Keratinocyte (primary cell): ENCODE measurements at regions not wholly inside any gene's neighbourhood (a gene's known extent, or its start where the extent isn't known, plus 50 kb on each side); places are given as distances from the start of the nearest gene placed in this dataset.
A peak's percentile ranks its signal among the peaks of the same experiment; 100 is the strongest.

ENCODE experiments used
- DNase-seq: peaks from one replicate; pipeline ENCODE4 v3.0.0-alpha.2; 2011; ENCODE audit warnings: low read depth, missing footprints, low spot score
- FAIRE-seq: peaks from 2 replicates; lab custom pipeline; 2011; peaks lifted over from hg19 to GRCh38; lab: Jason Lieb, UNC
- H2AFZ ChIP-seq: 2 replicates; pipeline ENCODE4 v1.6.0; 2012; ENCODE audit warnings: low read length, control low read depth, inconsistent platforms; ENCODE audit not compliant: control insufficient read depth
- H3K27ac ChIP-seq: 2 replicates; pipeline ENCODE4 v1.5.1; 2011; ENCODE audit warnings: low read length; ENCODE audit not compliant: control insufficient read depth, insufficient read depth
- H3K27me3 ChIP-seq: 3 replicates; pipeline ENCODE4 v1.6.0; 2011; ENCODE audit warnings: low read length; ENCODE audit not compliant: control insufficient read depth, insufficient read depth; ENCODE audit errors: extremely low read depth
- H3K36me3 ChIP-seq, 2 experiments: 2 replicates in 1 of 2; 3 replicates in 1 of 2; pipeline ENCODE4 v1.5.1; 2011; ENCODE audit warnings: low read length in 2 of 2, mild to moderate bottlenecking in 1 of 2; ENCODE audit not compliant: control insufficient read depth in 2 of 2, insufficient read depth in 2 of 2; ENCODE audit errors: extremely low read depth in 1 of 2
- H3K4me1 ChIP-seq: 3 replicates; pipeline ENCODE4 v1.5.1; 2011; ENCODE audit warnings: low read length; ENCODE audit not compliant: control insufficient read depth, insufficient read depth; ENCODE audit errors: extremely low read depth
- H3K4me2 ChIP-seq: 3 replicates; pipeline ENCODE4 v1.6.0; 2011; ENCODE audit warnings: low read depth, low read length; ENCODE audit not compliant: control insufficient read depth, insufficient read depth; ENCODE audit errors: extremely low read depth
- H3K4me3 ChIP-seq, 3 experiments: fragments of 200-600 bp in 1 of 3; sonication (generic) in 1 of 3; 2 replicates in 2 of 3; 3 replicates in 1 of 3; pipeline ENCODE4 v1.5.1; 2011 to 2016; ENCODE audit warnings: low read length in 3 of 3, mild to moderate bottlenecking in 3 of 3, control low read depth in 2 of 3, inconsistent platforms in 1 of 3, low read depth in 1 of 3, mixed read lengths in 1 of 3, mixed run types in 1 of 3, moderate library complexity in 1 of 3; ENCODE audit not compliant: control insufficient read depth in 2 of 3, insufficient read depth in 2 of 3; ENCODE audit errors: extremely low read depth in 1 of 3
- H3K79me2 ChIP-seq: 2 replicates; pipeline ENCODE4 v1.6.0; 2012; ENCODE audit warnings: low read length; ENCODE audit not compliant: control insufficient read depth, insufficient read depth
- H3K9ac ChIP-seq: 3 replicates; pipeline ENCODE4 v1.6.0; 2011; ENCODE audit warnings: low read length; ENCODE audit not compliant: control insufficient read depth, insufficient read depth; ENCODE audit errors: extremely low read depth
- H3K9me1 ChIP-seq: 3 replicates; pipeline ENCODE4 v1.6.0; 2011; ENCODE audit warnings: low read length; ENCODE audit not compliant: control insufficient read depth, insufficient read depth; ENCODE audit errors: extremely low read depth
- H3K9me3 ChIP-seq: 2 replicates; pipeline ENCODE4 v1.5.1; 2012; ENCODE audit warnings: low read depth, low read length; ENCODE audit not compliant: control insufficient read depth
- H4K20me1 ChIP-seq: 3 replicates; pipeline ENCODE4 v1.6.0; 2011; ENCODE audit warnings: low read length; ENCODE audit not compliant: control insufficient read depth, insufficient read depth; ENCODE audit errors: extremely low read depth
- CTCF ChIP-seq, 3 experiments: IDR thresholded peaks in 1 of 3; conservative IDR thresholded peaks in 1 of 3; optimal IDR thresholded peaks in 1 of 3; 2 replicates in 2 of 3; 3 replicates in 1 of 3; pipeline versions ENCODE3 to v1.5.1; 2011; ENCODE audit warnings: low read length in 3 of 3, mild to moderate bottlenecking in 3 of 3, moderate library complexity in 2 of 3, control low read depth in 1 of 3, inconsistent platforms in 1 of 3; ENCODE audit not compliant: insufficient read depth in 2 of 3; ENCODE audit errors: extremely low read depth in 1 of 3
- EZH2 ChIP-seq: IDR thresholded peaks from one replicate; pipeline ENCODE4 v1.6.1; 2012; ENCODE audit warnings: inconsistent platforms, mild to moderate bottlenecking, low read length, moderate library complexity
- dilution Hi-C: fragments of 300-500 bp; cut with MboI; formaldehyde crosslinking; loops from one replicate; pipeline ENCODE4 v1.7.0; 2020; ENCODE audit warnings: low sequenced_read_pairs; ENCODE audit not compliant: extremely low pct_ligation_motif_present

GRCh38 chr7:22663357-22663718 lies 63.7 kb upstream of the IL6 start:
- no peaks in the 10 kb centered on the region for H4K20me1 ChIP-seq
- DNase-seq = no peak
- H3K9ac ChIP-seq = no peak overlapping the region
- H3K4me3 ChIP-seq = no peak overlapping the region
- H3K4me2 ChIP-seq = no peak overlapping the region
- dilution Hi-C loops = no loop called here
- no peaks in the 10 kb centered on the region for H3K27me3 ChIP-seq
- H3K27ac ChIP-seq = no peak overlapping the region
- H3K4me1 ChIP-seq = peaks cover 24% of the 10 kb centered on the region
- no peaks in the 10 kb centered on the region for H3K79me2 ChIP-seq
- H3K9me3 ChIP-seq = no peaks in the 10 kb centered on the region
- H3K9me1 ChIP-seq = no peaks in the 10 kb centered on the region
- peak; percentile 13 for FAIRE-seq
- H2AFZ ChIP-seq = no peak overlapping the region
- no peaks in the 10 kb centered on the region for H3K36me3 ChIP-seq
- no peak for TF ChIP-seq CTCF (optimal IDR thresholded peaks at IDR 0.05 in 1 of 3, IDR thresholded peaks at IDR 0.05 in 1 of 3, conservative IDR thresholded peaks at IDR 0.05 in 1 of 3; ENCODE audit: extremely low read depth in 1 of 3, insufficient read depth in 2 of 3, low read length in 3 of 3)
- no peak for TF ChIP-seq EZH2

- H2AFZ ChIP-seq = no peak overlapping the region
- H3K4me2 ChIP-seq = no peak overlapping the region
These were observed 64.2 kb upstream of the IL6 start for GRCh38 chr7:22662556-22663356.

More at GRCh38 chr7:22662556-22663356, 64.2 kb upstream of the IL6 start:
- no peaks in the 10 kb centered on the region for H3K9me3 ChIP-seq
- no peak overlapping the region for H3K9ac ChIP-seq
- TF ChIP-seq CTCF (optimal IDR thresholded peaks at IDR 0.05 in 1 of 3, IDR thresholded peaks at IDR 0.05 in 1 of 3, conservative IDR thresholded peaks at IDR 0.05 in 1 of 3; ENCODE audit: extremely low read depth in 1 of 3, insufficient read depth in 2 of 3, low read length in 3 of 3) = no peak
- TF ChIP-seq EZH2 = no peak
- dilution Hi-C loops = no loop called here
- no peaks in the 10 kb centered on the region for H4K20me1 ChIP-seq
- H3K36me3 ChIP-seq = no peaks in the 10 kb centered on the region
- DNase-seq = no peak
- no peak for FAIRE-seq
- no peaks in the 10 kb centered on the region for H3K9me1 ChIP-seq
- no peak overlapping the region for H3K4me3 ChIP-seq
- peaks cover 18% of the 10 kb centered on the region for H3K4me1 ChIP-seq
- no peaks in the 10 kb centered on the region for H3K27me3 ChIP-seq
- H3K79me2 ChIP-seq = no peaks in the 10 kb centered on the region
- no peak overlapping the region for H3K27ac ChIP-seq
